Mesendoderm (in vitro differentiated cells): ENCODE measurements at regions not wholly inside any gene's neighbourhood (a gene's known extent, or its start where the extent isn't known, plus 50 kb on each side); places are given as distances from the start of the nearest gene placed in this dataset.

ENCODE experiments used
- DNase-seq: peaks from one replicate; pipeline ENCODE4 v3.0.0; 2013
- H2AK5ac ChIP-seq: 2 replicates; pipeline ENCODE4 v1.6.1; 2013; ENCODE audit warnings: low read length, inconsistent platforms
- H2BK120ac ChIP-seq: 2 replicates; pipeline ENCODE4 v1.6.1; 2013; ENCODE audit warnings: low read depth, mild to moderate bottlenecking, low read length, moderate library complexity, mixed read lengths
- H2BK15ac ChIP-seq: replicated peaks from 2 replicates; pipeline ENCODE4 v1.6.1; 2013; ENCODE audit warnings: low read depth, mild to moderate bottlenecking, moderate library complexity
- H2BK5ac ChIP-seq: 2 replicates; pipeline ENCODE4 v1.6.1; 2013; ENCODE audit warnings: low read length, inconsistent platforms
- H3K18ac ChIP-seq: 2 replicates; pipeline ENCODE4 v1.6.1; 2013; ENCODE audit warnings: mild to moderate bottlenecking, low read length, mixed read lengths
- H3K23ac ChIP-seq: one replicate; pipeline ENCODE4 v1.6.1; 2013; ENCODE audit warnings: low read length
- H3K27ac ChIP-seq: 2 replicates; pipeline ENCODE4 v1.5.1; 2013; ENCODE audit warnings: low read depth, mild to moderate bottlenecking, inconsistent platforms, low read length, moderate library complexity
- H3K27me3 ChIP-seq: 2 replicates; pipeline ENCODE4 v1.6.1; 2013; ENCODE audit warnings: low read length, control low read depth, mild to moderate bottlenecking, inconsistent platforms; ENCODE audit not compliant: insufficient read depth, poor library complexity
- H3K36me3 ChIP-seq: 2 replicates; pipeline ENCODE4 v1.6.1; 2013; ENCODE audit warnings: low read length, inconsistent platforms; ENCODE audit not compliant: control insufficient read depth, insufficient read depth
- H3K4ac ChIP-seq: one replicate; pipeline ENCODE4 v1.6.1; 2013; ENCODE audit warnings: low read depth, mild to moderate bottlenecking, low read length, moderate library complexity
- H3K4me1 ChIP-seq: 2 replicates; pipeline ENCODE4 v1.6.1; 2013; ENCODE audit warnings: low read depth, low read length, inconsistent platforms; ENCODE audit not compliant: control insufficient read depth
- H3K4me2 ChIP-seq: 2 replicates; pipeline ENCODE4 v1.6.1; 2013; ENCODE audit warnings: low read length
- H3K4me3 ChIP-seq: 2 replicates; pipeline ENCODE4 v1.5.1; 2013; ENCODE audit warnings: mild to moderate bottlenecking, low read length
- H3K56ac ChIP-seq: one replicate; pipeline ENCODE4 v1.6.1; 2013; ENCODE audit warnings: low read length
- H3K79me1 ChIP-seq: 2 replicates; pipeline ENCODE4 v1.6.1; 2013; ENCODE audit warnings: low read length, inconsistent platforms
- H3K79me2 ChIP-seq: 2 replicates; pipeline ENCODE4 v1.6.1; 2013; ENCODE audit warnings: mild to moderate bottlenecking, low read length; ENCODE audit not compliant: control insufficient read depth, insufficient read depth
- H3K9ac ChIP-seq: 2 replicates; pipeline ENCODE4 v1.6.1; 2013; ENCODE audit warnings: low read length, inconsistent platforms
- H4K5ac ChIP-seq: one replicate; pipeline ENCODE4 v1.6.1; 2013; ENCODE audit warnings: low read length
- H4K8ac ChIP-seq: one replicate; pipeline ENCODE4 v1.6.1; 2013; ENCODE audit warnings: low read depth, mild to moderate bottlenecking, control low read depth, low read length, moderate library complexity
- WGBS: extraction: QIAGEN DNeasy Blood & Tissue Kit; methylation state at CpG from one replicate; pipeline ENCODE4 v1.1.7; 2013; ENCODE audit warnings: low lambda C conversion rate, missing lambda C conversion rate; ENCODE audit not compliant: insufficient coverage; ENCODE audit errors: extremely low coverage; 5-methylcytosine and 5-hydroxymethylcytosine counted together

DNA sequence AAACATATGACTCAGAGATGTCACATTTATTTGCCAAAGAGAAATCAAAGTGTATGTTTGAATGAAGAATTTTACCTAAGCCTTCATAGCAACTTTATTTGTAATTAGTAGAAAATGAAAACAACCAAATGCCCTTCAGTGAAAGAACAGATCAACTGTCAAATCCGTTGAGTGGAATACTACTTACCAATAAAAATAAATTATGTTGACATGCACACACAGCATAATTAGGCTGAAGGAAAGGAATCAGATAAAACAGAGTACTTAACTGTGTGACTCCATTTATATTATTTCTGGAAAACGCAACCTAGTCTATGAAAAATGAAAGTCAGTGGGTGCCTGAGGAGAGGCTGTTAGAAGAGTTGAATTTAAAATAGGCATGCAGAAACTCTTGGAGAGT, 1034.6 kb upstream of the PCDH9 start:
- no peak overlapping the region for H3K4ac ChIP-seq
- no peaks in the 10 kb centered on the region for H3K79me2 ChIP-seq
- H3K9ac ChIP-seq: no peak overlapping the region
- H3K4me2 ChIP-seq: no peak overlapping the region
- no peak overlapping the region for H3K4me3 ChIP-seq
- H3K36me3 ChIP-seq: no peaks in the 10 kb centered on the region
- WGBS: no CpG with 5 or more reads among the region's 2 CpGs
- no peak overlapping the region for H2AK5ac ChIP-seq
- no peak overlapping the region for H4K5ac ChIP-seq
- H3K79me1 ChIP-seq: no peaks in the 10 kb centered on the region
- DNase-seq: no peak
- H4K8ac ChIP-seq: no peak overlapping the region
- no peaks in the 10 kb centered on the region for H3K4me1 ChIP-seq
- no peak overlapping the region for H3K27ac ChIP-seq
- no peaks in the 10 kb centered on the region for H3K27me3 ChIP-seq
- H2BK15ac ChIP-seq: no peak overlapping the region
- no peak overlapping the region for H2BK5ac ChIP-seq
- no peak overlapping the region for H3K23ac ChIP-seq
- no peak overlapping the region for H3K56ac ChIP-seq
- no peak overlapping the region for H3K18ac ChIP-seq
- no peak overlapping the region for H2BK120ac ChIP-seq

DNA sequence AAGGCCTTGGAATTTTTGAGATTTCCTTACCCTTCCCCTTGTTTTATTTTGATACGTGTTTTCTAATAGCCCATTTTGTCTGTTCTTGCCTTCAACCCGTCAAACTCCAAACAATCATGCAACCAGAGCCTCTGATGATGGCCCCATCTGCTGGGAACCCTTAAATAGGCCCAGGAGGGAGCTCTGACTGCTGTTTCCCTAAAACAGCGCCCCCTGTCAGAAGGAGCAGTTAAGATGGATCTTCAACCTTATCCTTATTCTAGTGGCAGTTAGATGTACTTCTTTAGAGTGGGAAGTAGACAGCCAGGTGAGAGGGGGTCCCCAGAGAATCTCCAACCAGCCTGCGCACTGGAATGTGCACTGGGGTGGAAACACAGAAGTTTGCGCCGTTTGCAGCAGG, 1031.0 kb upstream of the PCDH9 start:
- Histone ChIP-seq H2BK120ac (no peak overlapping the region), H3K4me3 (no peak overlapping the region), H3K27ac (no peak overlapping the region), H3K79me2 (no peaks in the 10 kb centered on the region), H3K4me2 (no peak overlapping the region), H3K27me3 (no peaks in the 10 kb centered on the region), H3K18ac (no peak overlapping the region), H3K36me3 (no peaks in the 10 kb centered on the region), H3K56ac (no peak overlapping the region), H2AK5ac (no peak overlapping the region), H4K5ac (no peak overlapping the region), H3K4me1 (no peaks in the 10 kb centered on the region), H3K79me1 (no peaks in the 10 kb centered on the region), H2BK5ac (no peak overlapping the region), H2BK15ac (no peak overlapping the region), H3K23ac (no peak overlapping the region), H3K9ac (no peak overlapping the region), H4K8ac (no peak overlapping the region), H3K4ac (no peak overlapping the region)
- WGBS: no CpG with 5 or more reads among the region's 6 CpGs
- DNase-seq: peak; percentile 53

DNA sequence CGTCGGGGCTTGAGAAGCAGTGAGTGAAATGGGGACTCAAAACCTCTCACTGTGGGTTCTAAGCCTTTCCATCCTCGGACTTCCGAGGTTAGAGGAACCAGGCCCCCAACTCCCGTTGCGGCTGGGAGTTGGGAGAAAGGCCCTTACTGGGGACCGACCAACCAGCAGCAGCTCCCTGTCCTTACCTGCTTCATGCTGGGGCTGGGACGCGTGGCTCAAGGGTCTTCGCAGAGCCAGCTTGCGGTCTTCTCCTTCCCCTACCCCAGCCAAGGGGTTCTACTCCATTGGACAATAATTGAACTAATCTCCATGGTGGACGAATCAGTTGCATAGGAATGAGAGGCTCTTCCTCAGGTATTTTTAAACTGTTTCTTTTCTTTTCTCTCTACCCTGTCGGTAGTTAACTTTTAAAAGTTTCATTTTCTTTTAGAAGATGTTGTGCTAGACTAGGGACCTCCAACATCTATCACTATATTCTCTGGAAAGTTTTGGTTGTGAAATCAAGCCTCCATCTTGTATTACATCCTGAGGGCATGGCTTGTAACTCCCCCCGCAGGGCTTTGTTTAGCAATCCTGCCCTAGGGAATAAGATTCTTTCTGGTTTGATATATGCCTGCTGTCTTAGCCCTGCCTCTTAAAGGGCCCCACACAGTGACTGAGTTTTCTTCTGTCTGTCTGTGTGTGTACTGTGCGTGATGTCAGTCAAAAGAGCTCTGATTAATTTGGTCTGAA, 1027.1 kb upstream of the PCDH9 start:
- Histone ChIP-seq H3K27me3 (no peaks in the 10 kb centered on the region), H3K27ac (no peak overlapping the region), H3K4me3 (no peak overlapping the region), H4K5ac (no peak overlapping the region), H3K4ac (no peak overlapping the region), H3K79me1 (no peaks in the 10 kb centered on the region), H3K4me2 (no peak overlapping the region), H2BK120ac (no peak overlapping the region), H3K56ac (no peak overlapping the region), H2BK15ac (no peak overlapping the region), H3K36me3 (no peaks in the 10 kb centered on the region), H3K4me1 (no peaks in the 10 kb centered on the region), H2AK5ac (no peak overlapping the region), H3K79me2 (no peaks in the 10 kb centered on the region), H3K18ac (no peak overlapping the region), H2BK5ac (no peak overlapping the region), H4K8ac (no peak overlapping the region), H3K23ac (no peak overlapping the region), H3K9ac (no peak overlapping the region)
- WGBS: no CpG with 5 or more reads among the region's 15 CpGs
- DNase-seq: peak; percentile 11

DNA sequence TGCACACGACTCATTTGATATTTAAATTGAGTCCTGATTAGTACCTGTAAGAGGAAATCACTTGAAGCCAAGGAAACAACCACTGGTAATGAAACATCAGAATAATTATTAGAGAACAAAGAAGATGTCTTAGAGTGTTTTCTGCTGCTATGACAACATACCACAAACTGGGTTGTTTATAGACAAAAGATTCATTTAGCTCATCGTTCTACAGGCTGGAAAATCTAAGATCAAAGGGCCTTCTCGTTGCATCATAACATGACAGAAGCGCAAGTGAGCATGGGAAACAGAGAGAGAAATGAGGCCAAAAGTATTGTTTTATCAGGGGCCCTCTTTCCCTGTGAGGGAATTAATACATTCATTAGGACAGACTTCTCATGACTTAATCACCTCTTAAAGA, 1024.0 kb upstream of the PCDH9 start:
- H3K4me2 ChIP-seq: no peak overlapping the region
- no peaks in the 10 kb centered on the region for H3K79me2 ChIP-seq
- H4K8ac ChIP-seq: no peak overlapping the region
- H2BK5ac ChIP-seq: no peak overlapping the region
- H4K5ac ChIP-seq: no peak overlapping the region
- H2BK120ac ChIP-seq: no peak overlapping the region
- no peak overlapping the region for H2BK15ac ChIP-seq
- H3K27ac ChIP-seq: no peak overlapping the region
- no CpG with 5 or more reads among the region's 4 CpGs for WGBS
- no peak overlapping the region for H3K9ac ChIP-seq
- no peak overlapping the region for H3K4ac ChIP-seq
- H3K56ac ChIP-seq: no peak overlapping the region
- no peaks in the 10 kb centered on the region for H3K36me3 ChIP-seq
- no peak overlapping the region for H2AK5ac ChIP-seq
- no peak overlapping the region for H3K23ac ChIP-seq
- H3K4me3 ChIP-seq: no peak overlapping the region
- DNase-seq: no peak
- no peaks in the 10 kb centered on the region for H3K27me3 ChIP-seq
- no peak overlapping the region for H3K18ac ChIP-seq
- no peaks in the 10 kb centered on the region for H3K4me1 ChIP-seq
- H3K79me1 ChIP-seq: no peaks in the 10 kb centered on the region

DNA sequence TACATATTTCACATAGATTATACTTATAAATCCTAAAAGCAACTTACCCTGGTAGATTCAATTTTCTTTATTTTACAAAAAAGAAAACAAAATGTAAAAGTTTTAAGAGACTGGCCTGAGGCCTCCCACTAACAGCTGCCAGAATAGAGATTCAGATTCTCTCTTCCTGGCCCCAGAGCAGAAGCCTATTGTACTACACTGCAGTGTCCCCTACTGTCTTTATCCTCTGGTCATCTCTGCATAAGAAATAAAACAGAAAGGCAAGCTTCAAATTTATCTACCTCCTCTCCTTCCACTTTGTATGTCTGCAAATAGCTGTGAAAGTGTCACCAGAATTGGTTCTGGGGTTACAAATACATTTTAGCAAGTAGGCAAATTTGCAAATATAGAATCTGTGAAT, 1004.1 kb upstream of the PCDH9 start:
- H3K4me1 ChIP-seq: no peaks in the 10 kb centered on the region
- H2BK5ac ChIP-seq: no peak overlapping the region
- no peak overlapping the region for H3K27ac ChIP-seq
- no peak overlapping the region for H3K18ac ChIP-seq
- no peak overlapping the region for H2AK5ac ChIP-seq
- H3K79me1 ChIP-seq: no peaks in the 10 kb centered on the region
- no peak overlapping the region for H3K56ac ChIP-seq
- H3K27me3 ChIP-seq: no peaks in the 10 kb centered on the region
- no peak overlapping the region for H2BK15ac ChIP-seq
- H4K8ac ChIP-seq: no peak overlapping the region
- H3K4me3 ChIP-seq: no peak overlapping the region
- H3K36me3 ChIP-seq: no peaks in the 10 kb centered on the region
- no peak overlapping the region for H3K4me2 ChIP-seq
- DNase-seq: peak; percentile 20
- no peak overlapping the region for H3K4ac ChIP-seq
- no peak overlapping the region for H2BK120ac ChIP-seq
- no peak overlapping the region for H3K9ac ChIP-seq
- H3K79me2 ChIP-seq: no peaks in the 10 kb centered on the region
- no peak overlapping the region for H4K5ac ChIP-seq
- H3K23ac ChIP-seq: no peak overlapping the region
